Stimulated activated CD8-positive, alpha-beta memory T cell treated with anti-CD3 and anti-CD28 coated beads, Interleukin-4, amount 100 ng/mL, for 1 hour (primary cell): ENCODE measurements at regions not wholly inside any gene's neighbourhood (a gene's known extent, or its start where the extent isn't known, plus 50 kb on each side); places are given as distances from the start of the nearest gene placed in this dataset.
"Not testable (repeated sequence)": the region's sequence is repeated elsewhere in the genome, so short reads cannot be mapped to it uniquely, and the experiment has no call there.

Experiments used
- DNase-seq, 2 donors: peaks; one replicate each; pipeline ENCODE4 v3.0.0-alpha.2; 2020; ENCODE audit warnings: low read depth in 2 of 2, low spot score in 1 of 2

- DNase-seq: not testable (repeated sequence)
Observed at GRCh38 chr7:51839130-51839529, 522.5 kb upstream of the COBL start.

DNA sequence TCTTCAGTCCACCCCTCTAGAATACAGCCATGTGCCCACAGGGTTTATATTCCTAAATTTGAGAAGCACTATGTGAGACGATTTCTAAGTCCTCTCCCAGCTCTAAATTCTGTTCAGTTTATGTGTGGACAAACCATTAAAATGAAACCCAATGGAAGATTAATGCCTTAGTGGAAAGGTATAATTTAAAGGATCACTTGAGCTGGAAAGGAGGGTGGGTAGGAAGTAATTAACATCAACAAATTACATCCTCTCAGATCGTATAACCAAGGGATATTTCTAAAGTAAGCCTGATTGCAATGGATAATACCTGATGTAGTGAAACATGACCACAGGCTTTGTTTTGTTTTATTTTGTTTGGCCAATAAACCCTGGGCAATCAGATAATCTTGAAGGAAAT, 511.0 kb upstream of the COBL start:
- DNase-seq: no peak

DNA sequence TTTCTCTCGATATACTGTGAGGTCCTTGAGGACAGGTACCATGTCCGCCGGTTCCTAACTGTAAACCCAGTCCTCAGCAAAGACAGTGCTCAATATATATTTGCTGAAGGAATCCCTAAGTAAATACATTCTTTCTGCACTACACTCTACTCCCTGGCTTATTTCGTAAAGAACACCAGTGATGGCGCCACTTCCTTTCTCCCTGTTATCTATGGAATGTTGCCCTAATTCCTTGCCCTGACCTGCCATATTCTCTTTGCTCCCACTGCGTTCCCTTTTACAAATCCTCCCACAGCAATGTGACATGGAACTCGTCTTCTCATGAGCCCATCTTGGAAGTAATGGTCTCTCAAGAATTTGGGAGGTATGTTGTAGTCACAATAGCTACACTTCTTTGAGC, 507.4 kb upstream of the COBL start:
- no peak for DNase-seq

- no peak for DNase-seq
Observed at GRCh38 chr7:51823437-51823836, 506.8 kb upstream of the COBL start.

GRCh38 chr7:51817694-51818225, 501.2 kb upstream of the COBL start:
- DNase-seq: no peak

GRCh38 chr7:51805783-51806431, 489.3 kb upstream of the COBL start:
- not testable (repeated sequence) for DNase-seq

DNA sequence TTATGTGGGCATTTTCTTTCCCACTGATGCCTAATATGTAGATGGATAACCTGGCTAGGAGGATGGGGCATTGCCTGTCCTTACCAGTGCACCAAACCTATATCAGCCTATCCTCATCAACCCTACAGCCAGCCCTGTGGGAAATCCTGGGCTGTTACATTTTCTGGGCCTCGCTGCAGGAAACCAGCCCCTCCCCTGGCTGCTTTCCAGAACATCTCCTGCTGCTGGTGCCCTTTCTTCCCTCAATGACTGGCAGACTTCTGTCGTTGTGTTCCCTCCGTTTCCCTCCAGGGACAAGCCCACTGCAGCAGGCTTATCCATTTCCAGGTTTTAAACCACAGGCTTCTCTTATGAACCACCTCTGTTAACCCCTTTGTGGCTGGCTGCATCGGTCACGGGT, 486.1 kb upstream of the COBL start:
- DNase-seq: no peak

GRCh38 chr7:51797371-51797770, 480.8 kb upstream of the COBL start:
- DNase-seq: no peak

DNA sequence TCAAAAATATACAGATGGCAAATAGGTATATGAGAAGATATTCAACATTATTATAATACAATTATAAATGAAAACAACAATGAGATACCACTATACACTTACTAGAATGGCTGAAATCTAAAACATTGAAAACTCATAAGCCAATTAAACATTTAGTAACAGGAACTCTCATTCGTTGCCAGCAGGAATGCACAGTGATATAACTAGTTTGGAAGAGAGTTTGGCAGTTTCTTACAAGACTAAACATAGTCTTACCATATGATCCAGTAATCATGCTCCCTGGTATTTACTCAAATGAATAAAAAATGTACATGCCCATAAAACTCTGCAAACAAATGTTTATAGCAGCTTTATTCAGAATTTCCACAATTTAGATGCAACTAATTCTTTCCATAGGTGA, 476.2 kb upstream of the COBL start:
- no peak for DNase-seq

GRCh38 chr7:51789489-51789888, 472.9 kb upstream of the COBL start:
- DNase-seq: no peak

DNA sequence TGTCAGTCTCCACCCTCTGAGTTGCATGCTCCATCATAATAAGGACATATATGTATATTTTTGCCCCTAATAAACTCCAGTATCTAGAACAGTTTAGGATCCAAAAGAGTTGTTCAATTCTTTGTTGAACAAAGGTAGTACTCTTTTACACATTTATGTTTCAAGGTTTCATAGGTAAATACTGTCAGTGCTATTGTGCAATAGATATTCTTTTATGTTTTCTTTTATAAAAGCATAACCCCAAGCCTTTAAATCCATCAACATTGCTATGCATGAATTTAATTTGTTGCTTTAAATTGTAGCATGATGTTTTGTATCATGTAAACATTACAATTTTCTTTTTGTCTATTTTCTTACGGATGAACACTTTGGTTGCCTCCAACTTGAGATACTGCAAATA, 469.7 kb upstream of the COBL start:
- no peak for DNase-seq

DNA sequence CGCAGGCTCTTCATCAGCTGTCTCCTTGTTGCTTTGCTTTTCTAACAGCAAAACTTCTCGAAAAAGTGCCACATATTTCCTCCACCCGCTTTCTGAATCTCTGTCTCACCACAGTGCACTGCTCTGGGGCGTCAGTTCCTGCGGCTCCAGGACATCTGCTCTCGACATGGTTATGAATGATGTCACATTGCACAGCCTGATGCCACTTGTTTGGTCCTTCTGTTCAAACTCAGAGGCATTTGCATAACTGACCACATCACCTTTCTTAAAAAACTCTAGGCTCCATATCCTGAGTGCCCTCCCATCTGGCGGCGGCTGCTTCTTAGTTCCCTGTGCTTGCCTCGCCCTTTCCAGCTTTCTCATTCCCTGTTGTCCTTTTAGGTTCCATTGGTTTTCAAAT, 469.3 kb upstream of the COBL start:
- DNase-seq: no peak

GRCh38 chr7:51785171-51785570, 468.6 kb upstream of the COBL start:
- DNase-seq: no peak

DNA sequence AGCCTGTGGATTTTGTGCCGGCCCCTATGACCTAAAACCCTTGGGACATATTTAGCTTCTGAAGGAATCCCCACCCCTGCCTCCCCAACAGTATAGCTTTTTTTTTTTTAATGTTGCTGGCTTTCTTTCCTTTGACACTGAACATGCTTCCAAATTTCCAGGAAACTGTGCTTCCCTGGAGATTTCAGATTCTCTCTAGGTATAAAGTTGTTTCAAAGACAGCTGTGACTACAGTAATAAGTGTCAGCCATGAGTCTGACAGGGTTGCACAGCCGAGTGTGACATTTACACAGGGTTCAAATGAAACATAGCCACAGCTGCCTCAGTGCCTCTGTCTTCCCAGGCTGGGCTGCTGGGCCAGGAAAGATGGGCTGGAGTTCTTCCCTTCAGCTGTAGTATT, 466.6 kb upstream of the COBL start:
- DNase-seq: no peak

GRCh38 chr7:51778121-51778520, 461.5 kb upstream of the COBL start:
- no peak for DNase-seq

DNA sequence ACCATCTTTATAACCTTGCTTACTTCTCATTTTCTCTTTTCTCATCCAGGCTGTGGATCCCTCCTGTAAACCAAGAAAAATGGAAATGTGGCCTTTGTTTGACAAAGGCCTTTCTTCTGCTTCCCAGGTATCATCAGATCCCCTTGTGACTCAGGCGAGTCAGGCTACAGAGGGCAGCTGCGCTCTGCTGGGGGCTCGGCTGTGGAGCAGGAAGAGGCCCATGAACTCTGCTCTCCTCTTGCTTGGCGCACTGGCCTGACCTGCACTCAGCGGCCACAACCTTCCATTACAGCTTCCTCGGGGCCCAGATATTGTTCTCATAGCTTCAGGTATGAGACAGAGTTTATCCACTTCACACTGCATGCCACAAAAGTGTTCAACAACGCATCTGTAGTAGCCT, 457.6 kb upstream of the COBL start:
- no peak for DNase-seq

- no peak for DNase-seq
Observed at GRCh38 chr7:51772190-51772589, 455.6 kb upstream of the COBL start.

GRCh38 chr7:51764976-51765375, 448.4 kb upstream of the COBL start:
- DNase-seq: no peak

GRCh38 chr7:51759985-51760384, 443.4 kb upstream of the COBL start:
- DNase-seq: no peak

DNA sequence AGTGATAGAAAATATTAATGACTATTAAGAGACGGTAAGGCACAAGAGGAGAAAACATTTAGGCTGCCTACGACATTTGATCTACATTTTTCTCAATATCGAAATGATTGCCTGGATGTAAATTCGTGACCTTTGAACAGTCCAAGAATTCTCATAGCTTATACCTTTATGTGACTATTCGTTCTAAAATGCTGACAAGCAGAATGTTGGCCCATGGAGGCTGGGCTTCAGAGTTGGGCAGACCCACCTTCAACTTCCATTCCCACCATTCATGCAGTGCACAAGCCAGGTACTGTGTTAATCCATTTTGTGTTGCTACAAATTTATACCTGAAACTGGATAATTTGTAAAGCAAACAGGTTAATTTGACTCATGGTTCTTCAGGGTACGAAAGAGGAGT, 441.4 kb upstream of the COBL start:
- DNase-seq: no peak

GRCh38 chr7:51732951-51733350, 416.3 kb upstream of the COBL start:
- no peak for DNase-seq

GRCh38 chr7:51732116-51732515, 415.5 kb upstream of the COBL start:
- DNase-seq: no peak

DNA sequence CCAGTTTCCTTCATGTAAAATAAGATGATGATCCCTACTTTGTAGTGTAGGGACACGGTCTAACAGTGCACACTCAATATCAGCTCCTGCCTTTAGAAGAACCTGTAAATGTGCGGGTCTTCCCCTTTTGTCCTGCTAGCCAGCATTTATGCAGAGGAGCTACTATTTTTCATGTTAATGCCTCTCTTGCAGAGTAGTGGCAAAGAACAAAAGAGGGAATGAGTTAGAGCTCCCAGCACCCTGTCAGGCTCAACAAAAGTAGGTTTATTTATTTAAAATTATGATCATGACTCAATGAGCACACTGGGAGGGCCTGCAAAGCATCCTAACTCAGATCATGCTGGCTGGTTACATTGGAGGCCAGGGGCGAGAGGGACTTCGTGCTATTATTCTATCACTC, 414.5 kb upstream of the COBL start:
- DNase-seq: no peak
